Inflammatory macrophage treated with lipopolysaccharide for 1 hour (primary cell): ENCODE measurements at regions not wholly inside any gene's neighbourhood (a gene's known extent, or its start where the extent isn't known, plus 50 kb on each side); places are given as distances from the start of the nearest gene placed in this dataset.

Source experiments
- DNase-seq, 2 donors: peaks; one replicate each; pipeline ENCODE4 v3.0.0-alpha.2; 2020 to 2022

- no peak for DNase-seq
Observed at GRCh38 chr12:93043192-93043876, 114.2 kb upstream of the EEA1 start.

GRCh38 chr12:93043877-93044209 is 114.7 kb upstream of the EEA1 start:
- DNase-seq, result no peak

GRCh38 chr12:93047118-93047517 is 118.0 kb upstream of the EEA1 start:
- no peak for DNase-seq

- DNase-seq, result no peak
Observed at GRCh38 chr12:93048656-93049055, 119.6 kb upstream of the EEA1 start.

GRCh38 chr12:93050026-93050747 is 121.1 kb upstream of the EEA1 start:
- DNase-seq, result no peak

- DNase-seq, result no peak
Observed at GRCh38 chr12:93050748-93051081, 121.6 kb upstream of the EEA1 start.

GRCh38 chr12:93054021-93054420 is 124.9 kb upstream of the EEA1 start:
- no peak for DNase-seq

GRCh38 chr12:93055221-93055620 is 126.1 kb upstream of the EEA1 start:
- no peak for DNase-seq

- DNase-seq, result peak; percentile 4 to 7
Observed at GRCh38 chr12:93056971-93057535, 128.0 kb upstream of the EEA1 start.

GRCh38 chr12:93058280-93058679 is 129.2 kb upstream of the EEA1 start:
- DNase-seq, result no peak

GRCh38 chr12:93059288-93059687 is 130.2 kb upstream of the EEA1 start:
- DNase-seq, result no peak

- DNase-seq, result peak; percentile 65 to 66
Observed at GRCh38 chr12:93059925-93060665, 131.0 kb upstream of the EEA1 start.

- DNase-seq, result no peak
Observed at GRCh38 chr12:93060666-93061472, 131.8 kb upstream of the EEA1 start.

GRCh38 chr12:93061473-93062419 is 132.7 kb upstream of the EEA1 start:
- DNase-seq, result no peak

- no peak for DNase-seq
Observed at GRCh38 chr12:93065896-93066295, 136.8 kb upstream of the EEA1 start.

- DNase-seq, result no peak
Observed at GRCh38 chr12:93072340-93072739, 143.2 kb upstream of the EEA1 start.

- no peak for DNase-seq
Observed at GRCh38 chr12:93073324-93073723, 144.2 kb upstream of the EEA1 start.

- DNase-seq, result no peak
Observed at GRCh38 chr12:93078059-93078458, 149.0 kb upstream of the EEA1 start.

GRCh38 chr12:93078577-93078976 is 149.5 kb upstream of the EEA1 start:
- DNase-seq, result no peak

GRCh38 chr12:93079271-93079670 is 150.2 kb upstream of the EEA1 start:
- no peak for DNase-seq

- DNase-seq, result no peak
Observed at GRCh38 chr12:93079976-93080375, 150.9 kb upstream of the EEA1 start.

- no peak for DNase-seq
Observed at GRCh38 chr12:93080452-93080851, 151.4 kb upstream of the EEA1 start.
